Epithelial cell of prostate (primary cell): ENCODE measurements at regions not wholly inside any gene's neighbourhood (a gene's known extent, or its start where the extent isn't known, plus 50 kb on each side); places are given as distances from the start of the nearest gene placed in this dataset.
A peak's percentile ranks its signal among the peaks of the same experiment; 100 is the strongest.
"Not testable (repeated sequence)": the region's sequence is repeated elsewhere in the genome, so short reads cannot be mapped to it uniquely, and the experiment has no call there.

Experiments
- DNase-seq: peaks from one replicate; pipeline ENCODE4 v3.0.0-alpha.2; 2011; ENCODE audit warnings: low read depth, low spot score
- H3K27ac ChIP-seq: fragments of 450-650 bp; 2 replicates; pipeline ENCODE4 v1.5.1; 2017; ENCODE audit warnings: mild to moderate bottlenecking

DNA sequence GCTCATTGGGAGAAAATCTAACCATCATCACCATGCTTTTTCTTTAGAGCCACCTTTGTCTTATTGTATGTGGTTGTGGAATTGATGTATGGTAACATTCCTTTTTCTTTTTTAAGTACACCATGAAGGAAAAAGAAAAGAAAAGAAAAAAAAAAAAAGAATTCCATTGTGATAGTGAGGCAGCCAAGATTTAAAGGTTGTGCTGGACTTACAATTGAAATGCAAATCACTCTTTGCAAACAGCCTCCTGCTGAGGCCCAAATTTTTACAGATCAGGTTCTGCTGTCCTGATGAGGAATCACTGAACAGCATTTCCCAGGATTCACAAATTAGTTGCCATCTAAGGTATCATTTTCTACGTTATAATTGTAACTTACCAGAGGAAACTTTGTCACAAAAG lies 1101.0 kb upstream of the FANCL start:
- no peak for DNase-seq
- no peak overlapping the region for H3K27ac ChIP-seq

- DNase-seq, result no peak
- no peak overlapping the region for H3K27ac ChIP-seq
These were observed 1098.7 kb upstream of the FANCL start for GRCh38 chr2:59339837-59340207.

DNA sequence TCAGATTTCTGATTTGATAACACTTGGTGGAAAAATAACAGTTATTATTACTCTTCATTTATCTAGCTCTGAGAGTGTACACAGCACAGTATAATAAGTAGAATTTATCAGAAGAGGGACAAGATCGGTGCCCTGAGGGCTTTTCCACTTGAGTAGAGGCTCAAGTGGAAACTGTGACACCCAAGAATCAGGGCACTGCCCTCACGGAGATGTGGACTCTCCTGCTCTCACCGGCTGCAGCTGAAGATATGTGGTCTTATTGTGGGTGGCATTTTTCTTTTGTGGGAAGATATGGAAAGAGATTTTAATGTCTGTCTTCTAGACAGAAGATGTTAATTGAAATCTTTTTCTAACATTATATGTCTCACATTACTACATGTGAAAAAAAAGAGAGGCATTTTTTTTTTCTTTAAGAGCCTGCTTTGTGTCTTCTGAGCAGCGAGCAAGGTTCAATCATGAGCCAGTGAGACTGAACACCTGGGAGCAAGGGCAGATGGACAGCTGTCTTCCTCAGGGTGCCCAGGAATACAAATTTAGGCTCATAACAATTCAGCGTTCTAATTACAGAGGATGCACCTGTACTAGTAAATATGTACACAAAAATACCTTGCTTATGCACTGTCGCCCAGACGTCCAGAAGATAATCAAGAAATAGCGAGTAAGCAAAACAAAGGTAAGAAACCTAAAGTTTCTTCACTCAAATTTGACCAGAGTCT lies 1098.2 kb upstream of the FANCL start:
- no peak overlapping the region for H3K27ac ChIP-seq
- no peak for DNase-seq

DNA sequence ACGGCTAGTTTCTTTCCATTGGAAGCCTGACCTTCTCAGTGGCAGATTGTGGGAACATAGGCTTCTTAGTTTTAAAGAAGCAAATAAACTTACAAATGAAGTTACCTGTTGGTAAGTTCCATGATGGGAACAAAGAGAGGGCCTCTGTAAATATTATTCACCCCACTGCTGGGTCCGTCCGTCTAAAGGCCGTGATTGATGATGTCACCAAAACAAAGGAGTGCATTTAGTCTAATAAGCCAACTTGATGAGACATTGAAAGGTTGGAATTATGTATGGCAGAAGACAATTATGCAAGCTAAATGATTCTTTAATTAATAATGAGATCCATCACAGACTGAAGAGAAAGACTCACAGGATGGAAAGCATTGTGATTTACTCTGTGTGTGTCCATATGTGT lies 1091.9 kb upstream of the FANCL start:
- DNase-seq, result no peak
- H3K27ac ChIP-seq, result no peak overlapping the region

DNA sequence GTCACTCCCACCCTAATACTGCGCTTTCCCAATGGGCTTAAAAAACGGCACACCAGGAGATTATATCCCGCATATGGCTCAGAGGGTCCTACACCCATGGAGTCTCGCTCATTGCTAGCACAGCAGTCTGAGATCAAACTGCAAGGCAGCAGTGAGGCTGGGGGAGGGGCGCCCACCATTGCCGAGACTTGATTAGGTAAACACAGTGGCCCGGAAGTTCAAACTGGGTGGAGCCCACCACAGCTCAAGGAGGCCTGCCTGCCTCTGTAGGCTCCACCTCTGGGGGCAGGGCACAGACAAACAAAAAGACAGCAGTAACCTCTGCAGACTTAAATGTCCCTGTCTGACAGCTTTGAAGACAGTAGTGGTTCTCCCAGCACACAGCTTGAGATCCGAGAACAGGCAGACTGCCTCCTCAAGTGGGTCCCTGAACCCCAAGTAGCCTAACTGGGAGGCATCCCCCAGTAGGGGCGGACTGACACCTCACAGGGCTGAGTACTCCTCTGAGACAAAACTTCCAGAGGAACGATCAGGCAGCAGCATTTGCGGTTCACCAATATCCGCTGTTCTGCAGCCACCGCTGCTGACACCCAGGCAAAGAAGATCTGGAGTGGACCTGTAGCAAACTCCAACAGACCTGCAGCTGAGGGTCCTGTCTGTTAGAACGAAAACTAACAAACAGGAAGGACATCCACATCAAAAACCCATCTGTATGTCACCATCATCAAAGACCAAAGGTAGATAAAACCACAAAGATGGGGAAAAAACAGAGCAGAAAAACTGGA lies 1085.6 kb upstream of the FANCL start:
- H3K27ac ChIP-seq, DNase-seq: not testable (repeated sequence)

GRCh38 chr2:59322870-59323269 lies 1081.7 kb upstream of the FANCL start:
- H3K27ac ChIP-seq, result no peak overlapping the region
- DNase-seq, result no peak

DNA sequence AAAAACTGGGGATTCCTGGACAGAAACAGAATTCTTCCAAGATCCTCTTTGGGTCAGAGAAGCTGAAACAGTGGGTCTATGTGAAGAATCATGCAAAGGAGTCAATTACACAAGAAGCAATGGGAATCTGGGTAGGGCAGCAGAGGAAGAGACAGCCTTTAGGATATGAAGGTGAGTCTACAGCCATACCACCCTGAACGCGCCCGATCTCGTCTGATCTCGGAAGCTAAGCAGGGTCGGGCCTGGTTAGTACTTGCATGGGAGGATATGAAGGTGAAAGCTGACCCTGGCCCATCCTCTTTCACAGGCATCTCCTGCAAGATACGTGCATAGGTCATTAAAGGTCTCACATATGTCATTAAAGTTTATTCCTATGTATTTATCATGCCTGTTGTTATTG lies 1080.9 kb upstream of the FANCL start:
- no peak overlapping the region for H3K27ac ChIP-seq
- DNase-seq, result no peak

DNA sequence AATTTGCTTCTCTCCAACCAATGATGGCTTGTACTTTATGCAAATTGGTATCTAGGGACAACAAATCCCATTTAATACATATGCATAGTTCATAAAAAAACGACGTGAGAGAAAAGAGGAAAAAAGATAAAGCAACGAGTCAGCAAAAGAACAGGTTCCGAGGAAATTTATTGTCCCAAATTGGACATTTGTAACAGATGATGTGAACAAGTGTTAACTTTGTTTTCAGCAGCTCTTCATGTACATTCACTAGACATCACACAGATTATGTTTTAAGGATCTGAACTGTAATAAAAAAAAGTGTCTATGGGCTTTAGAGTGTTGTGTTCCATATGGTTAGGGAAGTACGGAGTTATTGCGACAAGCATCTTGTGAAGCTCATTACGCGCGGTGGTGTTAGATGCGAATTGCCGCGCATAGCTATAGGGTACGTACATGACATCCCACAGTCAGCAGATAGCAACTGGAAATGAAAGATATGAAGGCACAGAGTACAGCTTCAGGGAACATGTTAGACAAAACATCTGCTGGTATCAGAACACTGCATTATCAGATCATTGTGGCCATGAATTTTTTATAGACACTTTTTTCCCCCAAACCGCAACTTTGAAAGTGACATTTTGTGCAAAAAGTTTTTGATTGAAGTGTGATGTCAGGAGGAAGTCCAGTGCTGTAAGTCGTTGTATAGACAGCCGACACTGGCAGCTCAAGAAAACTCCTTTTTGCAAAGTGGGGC lies 1073.1 kb upstream of the FANCL start:
- no peak overlapping the region for H3K27ac ChIP-seq
- DNase-seq, result no peak

- H3K27ac ChIP-seq, result no peak overlapping the region
- no peak for DNase-seq
These were observed 1072.1 kb upstream of the FANCL start for GRCh38 chr2:59312967-59313940.

DNA sequence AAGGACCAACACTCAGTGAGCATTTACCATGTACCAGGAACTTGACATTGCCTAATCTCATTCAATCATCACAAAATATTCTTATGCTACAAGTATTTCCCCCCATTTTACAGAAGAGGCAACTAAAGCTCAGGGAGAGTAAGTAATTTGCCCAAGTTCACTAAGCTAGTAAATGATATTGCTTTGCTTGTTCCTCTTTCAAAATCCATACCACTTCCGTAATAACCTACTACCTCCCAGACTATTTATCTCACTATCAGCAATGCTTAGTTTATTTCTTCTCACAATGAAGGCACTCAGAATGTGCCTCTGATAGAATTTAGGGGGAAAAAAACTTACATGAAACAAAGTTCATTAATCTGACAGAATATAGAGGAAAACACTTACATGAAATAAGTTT lies 1070.9 kb upstream of the FANCL start:
- no peak overlapping the region for H3K27ac ChIP-seq
- DNase-seq, result no peak

DNA sequence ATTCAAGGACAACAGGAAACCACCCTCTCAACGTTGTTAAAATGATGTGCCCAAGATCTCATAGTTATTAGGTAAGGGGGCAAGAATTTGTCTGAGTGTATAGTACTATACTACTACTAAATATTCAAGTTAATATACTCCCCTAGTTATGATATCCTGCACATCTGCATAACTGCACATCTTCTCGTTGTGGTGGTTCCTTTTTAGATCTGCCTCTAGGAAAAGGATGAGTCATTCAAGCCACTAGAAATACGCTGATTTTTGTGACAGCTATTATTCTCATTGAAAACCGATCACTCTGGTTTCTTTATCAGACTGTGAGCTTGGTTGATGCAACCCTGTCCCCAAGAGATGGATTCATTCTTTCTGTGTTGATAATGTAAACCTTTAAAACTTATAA lies 1067.0 kb upstream of the FANCL start:
- no peak for DNase-seq
- no peak overlapping the region for H3K27ac ChIP-seq

- H3K27ac ChIP-seq, result no peak overlapping the region
- no peak for DNase-seq
These were observed 1066.1 kb upstream of the FANCL start for GRCh38 chr2:59307196-59307595.

GRCh38 chr2:59303272-59303671 lies 1062.1 kb upstream of the FANCL start:
- DNase-seq, result no peak
- no peak overlapping the region for H3K27ac ChIP-seq

GRCh38 chr2:59302683-59303082 lies 1061.6 kb upstream of the FANCL start:
- DNase-seq, result no peak

GRCh38 chr2:59301466-59302402 lies 1060.6 kb upstream of the FANCL start:
- DNase-seq, result peak; percentile 26
- H3K27ac ChIP-seq, result no peak overlapping the region

More at GRCh38 chr2:59302683-59303082, 1061.6 kb upstream of the FANCL start:
- no peak overlapping the region for H3K27ac ChIP-seq

DNA sequence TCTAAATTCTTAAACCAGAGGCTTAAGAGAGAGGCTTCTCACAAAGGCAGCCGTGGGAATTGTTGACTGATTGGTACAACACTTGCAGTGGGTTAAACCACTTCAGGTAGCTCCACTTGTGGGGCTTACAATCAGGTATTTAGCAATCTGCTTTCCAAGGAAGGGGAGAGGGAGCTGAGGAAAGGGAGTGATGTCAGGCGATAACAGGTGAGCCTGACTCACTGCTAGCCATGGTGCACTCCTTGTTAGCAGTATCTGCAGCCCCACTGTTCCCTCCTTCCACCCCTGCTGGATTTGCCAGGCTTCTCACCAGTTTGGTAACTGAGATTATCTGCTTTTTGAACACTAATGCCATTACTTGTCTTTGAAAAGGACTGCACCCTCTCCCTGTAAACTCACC lies 1056.7 kb upstream of the FANCL start:
- DNase-seq, result no peak
- no peak overlapping the region for H3K27ac ChIP-seq

DNA sequence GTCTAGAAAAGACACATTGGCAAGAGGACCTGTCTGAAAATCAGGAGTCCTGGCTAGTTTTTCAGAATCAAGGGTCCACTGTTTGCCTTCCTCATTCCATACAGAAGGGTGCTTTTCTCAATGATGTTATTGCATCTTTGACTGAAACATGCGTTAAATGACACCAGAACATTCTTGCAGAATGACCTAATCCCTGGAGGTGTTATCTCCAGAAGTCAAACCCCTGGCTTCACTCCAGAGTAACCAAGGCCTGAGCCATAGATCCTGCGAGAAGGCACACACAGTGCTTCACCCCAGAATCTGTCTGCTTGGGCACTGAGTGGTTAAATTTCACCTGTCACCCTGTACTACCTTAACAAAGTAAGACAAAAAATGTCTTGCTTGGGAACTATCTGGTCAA lies 1055.2 kb upstream of the FANCL start:
- no peak for DNase-seq
- H3K27ac ChIP-seq, result no peak overlapping the region

- no peak for DNase-seq
- H3K27ac ChIP-seq, result no peak overlapping the region
These were observed 1054.5 kb upstream of the FANCL start for GRCh38 chr2:59295524-59296162.

GRCh38 chr2:59288771-59289170 lies 1047.6 kb upstream of the FANCL start:
- no peak for DNase-seq
- no peak overlapping the region for H3K27ac ChIP-seq
